Esophagus muscularis mucosa (tissue), 4 donors: ENCODE measurements at regions not wholly inside any gene's neighbourhood (a gene's known extent, or its start where the extent isn't known, plus 50 kb on each side); places are given as distances from the start of the nearest gene placed in this dataset.
"Not testable (repeated sequence)": the region's sequence is repeated elsewhere in the genome, so short reads cannot be mapped to it uniquely, and the experiment has no call there.

Experiments used
- DNase-seq: peaks from one replicate; pipeline ENCODE4 v3.0.0-alpha.2; 2017; ENCODE audit errors: extremely low spot score
- H3K27ac ChIP-seq, 4 donors: fragments of 200-600 bp; sonication (generic); replicated peaks in 1 of 4; 1 replicate in 3 of 4; 2 replicates in 1 of 4; pipeline ENCODE4 v1.5.1; 2016 to 2019; ENCODE audit warnings: mild to moderate bottlenecking in 1 of 4
- H3K27me3 ChIP-seq, 4 donors: fragments of 200-600 bp; sonication (generic); one replicate each; pipeline versions ENCODE4 v1.5.1 to v1.6.0; 2016 to 2019
- H3K36me3 ChIP-seq, 4 donors: fragments of 200-600 bp; sonication (generic); one replicate each; pipeline ENCODE4 v1.5.1; 2016 to 2019
- H3K4me1 ChIP-seq, 4 donors: fragments of 200-600 bp; sonication (generic); one replicate each; pipeline ENCODE4 v1.5.1; 2016 to 2019
- H3K4me3 ChIP-seq, 4 donors: fragments of 200-600 bp; sonication (generic); 1 replicate in 2 of 4; 2 replicates in 2 of 4; pipeline ENCODE4 v1.5.1; 2016 to 2019; ENCODE audit warnings: mild to moderate bottlenecking in 4 of 4, moderate library complexity in 1 of 4
- H3K9me3 ChIP-seq, 4 donors: fragments of 200-600 bp; sonication (generic); 1 replicate in 3 of 4; 2 replicates in 1 of 4; pipeline ENCODE4 v1.5.1; 2016 to 2019
- EP300 ChIP-seq: sonication (generic); formaldehyde crosslinking; IDR thresholded peaks from one replicate; pipeline ENCODE4 v1.6.1; 2017; ENCODE audit warnings: antibody characterized with exemption
- POLR2A ChIP-seq: fragments of 450-650 bp; IDR thresholded peaks from one replicate; pipeline ENCODE4 v1.6.1; 2017; ENCODE audit warnings: antibody characterized with exemption, moderate library complexity, mild to moderate bottlenecking, low read depth
- POLR2AphosphoS5 ChIP-seq, 2 donors: sonication (generic); formaldehyde crosslinking; IDR thresholded peaks; one replicate each; pipeline ENCODE4 v1.6.1; 2017; ENCODE audit warnings: antibody characterized with exemption in 2 of 2
- WGBS: methylation state at CpG from one replicate; pipeline ENCODE4 v1.1.5; 2018; 5-methylcytosine and 5-hydroxymethylcytosine counted together
- intact Hi-C: fragments of 100-400 bp; cut with DNase I; formaldehyde crosslinking; loops from one replicate; pipeline ENCODE4 v1.15.1; 2023
- TF ChIP-seq, protein P1 (sequence below), 3 experiments: fragments of 200-600 bp in 2 of 3; fragments of 450-650 bp in 1 of 3; sonication (generic) in 2 of 3; IDR thresholded peaks; one replicate each; pipeline ENCODE4 v1.5.1; 2017 to 2019; ENCODE audit warnings: antibody characterized with exemption in 3 of 3, mild to moderate bottlenecking in 2 of 3, moderate library complexity in 1 of 3

DNA sequence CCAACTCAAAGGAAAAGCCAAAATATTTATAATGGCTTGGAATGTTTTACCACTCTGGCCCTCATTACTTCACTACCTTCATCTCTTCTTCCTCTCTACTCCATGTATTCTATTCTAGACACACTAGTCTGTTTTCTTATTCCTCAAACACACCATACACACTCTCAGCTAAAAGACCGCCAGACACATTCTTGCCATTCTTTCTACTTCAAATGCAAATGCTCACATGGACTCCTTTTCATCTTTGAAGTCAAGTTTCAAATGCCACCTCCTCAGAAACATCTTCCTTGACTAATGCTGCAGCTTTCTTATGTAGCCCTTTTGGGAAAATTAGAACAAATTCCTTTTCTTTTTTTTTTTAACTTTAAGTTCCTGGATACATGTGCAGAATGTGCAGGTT, 412.9 kb upstream of the FMR1 start:
- Histone ChIP-seq H3K36me3 (no peaks in the 10 kb centered on the region), H3K27ac (no peak overlapping the region), H3K4me1 (no peaks in the 10 kb centered on the region), H3K9me3 (no peaks in the 10 kb centered on the region), H3K4me3 (no peak overlapping the region), H3K27me3 (no peaks in the 10 kb centered on the region)
- 57% methylated on average over 1 of the region's 1 CpG for WGBS
- no peak for DNase-seq
- intact Hi-C loops, result no loop called here
- TF ChIP-seq POLR2AphosphoS5 (IDR thresholded peaks at IDR 0.05) (no peak), EP300 (no peak), POLR2A (no peak)
- TF ChIP-seq, protein P1, sequence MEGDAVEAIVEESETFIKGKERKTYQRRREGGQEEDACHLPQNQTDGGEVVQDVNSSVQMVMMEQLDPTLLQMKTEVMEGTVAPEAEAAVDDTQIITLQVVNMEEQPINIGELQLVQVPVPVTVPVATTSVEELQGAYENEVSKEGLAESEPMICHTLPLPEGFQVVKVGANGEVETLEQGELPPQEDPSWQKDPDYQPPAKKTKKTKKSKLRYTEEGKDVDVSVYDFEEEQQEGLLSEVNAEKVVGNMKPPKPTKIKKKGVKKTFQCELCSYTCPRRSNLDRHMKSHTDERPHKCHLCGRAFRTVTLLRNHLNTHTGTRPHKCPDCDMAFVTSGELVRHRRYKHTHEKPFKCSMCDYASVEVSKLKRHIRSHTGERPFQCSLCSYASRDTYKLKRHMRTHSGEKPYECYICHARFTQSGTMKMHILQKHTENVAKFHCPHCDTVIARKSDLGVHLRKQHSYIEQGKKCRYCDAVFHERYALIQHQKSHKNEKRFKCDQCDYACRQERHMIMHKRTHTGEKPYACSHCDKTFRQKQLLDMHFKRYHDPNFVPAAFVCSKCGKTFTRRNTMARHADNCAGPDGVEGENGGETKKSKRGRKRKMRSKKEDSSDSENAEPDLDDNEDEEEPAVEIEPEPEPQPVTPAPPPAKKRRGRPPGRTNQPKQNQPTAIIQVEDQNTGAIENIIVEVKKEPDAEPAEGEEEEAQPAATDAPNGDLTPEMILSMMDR (IDR thresholded peaks at IDR 0.05), result no peak

DNA sequence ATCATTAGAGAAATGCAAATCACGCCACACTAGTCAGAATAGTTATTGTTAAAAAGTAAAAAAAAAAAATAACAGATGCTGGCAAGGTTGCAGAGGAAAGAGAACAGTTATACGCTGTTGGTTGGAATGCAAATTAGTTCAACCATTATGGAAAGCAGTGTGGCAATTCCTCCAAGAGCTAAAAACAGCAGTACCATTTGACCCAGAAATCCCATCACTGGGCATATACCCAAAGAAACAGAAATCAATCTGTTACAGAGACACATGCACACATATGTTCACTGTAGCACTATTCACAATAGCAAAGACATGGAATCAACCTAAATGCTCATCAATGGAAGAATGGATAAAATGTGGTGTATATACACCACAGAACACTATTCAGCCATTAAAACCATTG, 388.7 kb upstream of the FMR1 start:
- no peaks in the 10 kb centered on the region for H3K9me3 ChIP-seq
- no peak overlapping the region for H3K27ac ChIP-seq
- DNase-seq, result no peak
- 65% methylated on average over 2 of the region's 2 CpGs for WGBS
- H3K4me3 ChIP-seq, result no peak overlapping the region
- TF ChIP-seq POLR2AphosphoS5 (IDR thresholded peaks at IDR 0.05), result no peak
- TF ChIP-seq POLR2A, result no peak
- TF ChIP-seq, protein P1 (IDR thresholded peaks at IDR 0.05), result no peak
- no peak for TF ChIP-seq EP300
- H3K4me1 ChIP-seq, result no peaks in the 10 kb centered on the region
- H3K36me3 ChIP-seq, result no peaks in the 10 kb centered on the region
- no peaks in the 10 kb centered on the region for H3K27me3 ChIP-seq
- intact Hi-C loops, result no loop called here

DNA sequence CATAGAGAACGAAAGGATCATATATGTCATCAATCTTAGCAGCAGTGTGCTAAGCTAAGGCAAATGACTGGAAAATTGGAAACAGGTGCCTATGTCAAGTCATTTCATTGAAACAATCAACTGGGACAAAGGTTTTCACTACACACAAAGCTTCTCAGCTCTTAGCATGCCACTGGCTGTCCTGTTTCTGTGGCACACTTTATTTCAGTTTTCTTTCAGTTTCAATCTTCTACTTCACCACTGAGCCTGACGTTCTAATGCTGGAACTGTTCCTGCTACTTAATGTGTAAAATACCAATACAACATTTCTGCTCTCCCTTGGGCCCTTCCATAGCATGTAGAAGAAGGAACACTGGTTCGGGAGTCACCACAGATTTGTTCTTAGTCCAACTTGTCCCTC, 378.3 kb upstream of the FMR1 start:
- Histone ChIP-seq H3K36me3 (no peaks in the 10 kb centered on the region), H3K27ac (no peak overlapping the region), H3K27me3 (no peaks in the 10 kb centered on the region), H3K4me3 (no peak overlapping the region), H3K9me3 (no peaks in the 10 kb centered on the region), H3K4me1 (no peaks in the 10 kb centered on the region)
- intact Hi-C loops, result no loop called here
- TF ChIP-seq, protein P1 (IDR thresholded peaks at IDR 0.05), result no peak
- TF ChIP-seq POLR2A (no peak), EP300 (no peak), POLR2AphosphoS5 (IDR thresholded peaks at IDR 0.05) (no peak)
- no peak for DNase-seq
- WGBS, result 50% methylated on average over 3 of the region's 3 CpGs

DNA sequence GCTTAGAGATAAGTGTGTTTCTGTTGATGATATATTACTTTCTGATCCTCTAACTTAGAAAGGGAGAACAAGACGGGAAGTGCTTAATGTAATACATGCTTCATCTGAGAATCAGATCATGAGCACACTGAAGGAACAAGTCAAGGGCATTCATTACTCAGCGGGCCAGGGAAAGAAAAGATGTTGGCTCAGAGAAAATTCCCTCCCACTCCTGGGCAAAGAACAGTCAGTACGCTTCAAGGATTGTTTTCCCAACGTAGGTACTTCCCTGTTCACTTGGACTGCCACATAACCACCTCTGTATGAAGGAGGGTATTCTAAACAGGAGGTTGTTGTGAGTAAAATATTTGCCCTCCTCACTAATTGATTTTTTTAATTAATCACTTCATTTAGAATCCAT, 374.5 kb upstream of the FMR1 start:
- intact Hi-C loops, result no loop called here
- H3K4me1 ChIP-seq, result no peaks in the 10 kb centered on the region
- no peak overlapping the region for H3K4me3 ChIP-seq
- 65% methylated on average over 4 of the region's 4 CpGs for WGBS
- DNase-seq, result no peak
- no peaks in the 10 kb centered on the region for H3K9me3 ChIP-seq
- H3K27ac ChIP-seq, result no peak overlapping the region
- H3K36me3 ChIP-seq, result no peaks in the 10 kb centered on the region
- no peak for TF ChIP-seq EP300
- TF ChIP-seq, protein P1 (IDR thresholded peaks at IDR 0.05), result no peak
- TF ChIP-seq POLR2A, result no peak
- TF ChIP-seq POLR2AphosphoS5 (IDR thresholded peaks at IDR 0.05), result no peak
- H3K27me3 ChIP-seq, result no peaks in the 10 kb centered on the region

DNA sequence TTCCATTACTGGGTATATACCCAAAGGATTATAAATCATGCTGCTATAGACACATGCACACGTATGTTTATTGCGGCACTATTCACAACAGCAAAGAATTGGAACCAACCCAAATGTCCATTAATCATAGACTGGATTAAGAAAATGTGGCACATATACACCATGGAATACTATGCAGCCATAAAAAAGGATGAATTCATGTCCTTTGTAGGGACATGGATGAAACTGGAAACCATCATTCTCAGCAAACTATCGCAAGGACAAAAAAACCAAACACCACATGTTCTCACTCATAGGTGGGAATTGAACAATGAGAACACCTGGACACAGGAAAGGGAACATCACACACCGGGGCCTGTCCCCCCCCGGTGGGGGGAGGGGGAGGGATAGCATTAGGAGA, 363.7 kb upstream of the FMR1 start:
- 76% methylated on average over 5 of the region's 5 CpGs for WGBS
- H3K36me3 ChIP-seq, H3K4me1 ChIP-seq, H3K9me3 ChIP-seq, H3K27me3 ChIP-seq, H3K27ac ChIP-seq, H3K4me3 ChIP-seq, intact Hi-C loops, DNase-seq: not testable (repeated sequence)
